GM19324 (cell line): ENCODE measurements at regions not wholly inside any gene's neighbourhood (a gene's known extent, or its start where the extent isn't known, plus 50 kb on each side); places are given as distances from the start of the nearest gene placed in this dataset.
"Not testable (repeated sequence)": the region's sequence is repeated elsewhere in the genome, so short reads cannot be mapped to it uniquely, and the experiment has no call there.

ENCODE experiments used
- ATAC-seq: cut with Tn5 transposase; IDR thresholded peaks from one replicate; pipeline ENCODE4 v1.9.1; 2021; ENCODE audit warnings: mild to moderate bottlenecking, moderate library complexity; ENCODE audit not compliant: unreplicated experiment, low FRiP score

DNA sequence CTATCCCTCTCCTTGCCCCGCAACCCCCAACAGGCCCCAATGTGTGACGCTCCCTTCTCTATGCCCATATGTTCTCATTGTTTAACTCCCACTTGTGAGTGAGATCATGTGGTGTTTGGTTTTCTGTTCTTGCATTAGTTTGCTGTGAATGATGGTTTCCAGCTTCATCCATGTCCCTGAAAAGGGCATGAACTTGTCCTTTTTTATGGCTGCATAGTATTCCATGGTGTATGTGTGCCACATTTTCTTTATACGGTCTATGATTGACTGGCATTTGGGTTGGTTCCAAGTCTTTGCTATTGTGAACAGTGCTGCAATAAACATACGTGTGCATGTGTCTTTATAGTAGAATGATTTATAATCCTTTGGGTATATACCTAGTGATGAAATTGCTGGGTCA lies 807.6 kb downstream of the ANKRD7 start:
- not testable (repeated sequence) for ATAC-seq

- ATAC-seq: no peak
Measured at GRCh38 chr7:119033641-119034040, 809.1 kb downstream of the ANKRD7 start.

- ATAC-seq: no peak
Measured at GRCh38 chr7:119037941-119038340, 813.4 kb downstream of the ANKRD7 start.

DNA sequence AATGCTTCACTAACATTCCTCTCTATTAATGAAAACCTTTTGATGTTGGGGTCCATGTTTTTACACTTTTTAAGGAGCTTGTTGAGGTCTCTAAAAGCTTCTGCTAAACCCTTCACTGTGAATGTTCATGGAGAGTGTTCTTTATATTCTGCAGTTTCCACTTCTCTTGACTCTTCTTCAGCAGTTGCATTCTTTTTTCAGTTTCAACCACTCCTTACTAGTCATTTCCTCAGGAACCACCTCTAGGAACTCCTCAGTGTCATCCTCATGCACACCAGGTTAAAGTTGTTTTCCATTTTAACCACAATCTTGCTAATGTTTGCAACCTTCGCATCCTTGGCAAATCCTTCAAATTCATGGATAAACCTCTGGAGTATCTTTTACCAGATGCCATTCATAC lies 821.6 kb downstream of the ANKRD7 start:
- no peak for ATAC-seq

- ATAC-seq: no peak
Measured at GRCh38 chr7:119065966-119066365, 841.5 kb downstream of the ANKRD7 start.

DNA sequence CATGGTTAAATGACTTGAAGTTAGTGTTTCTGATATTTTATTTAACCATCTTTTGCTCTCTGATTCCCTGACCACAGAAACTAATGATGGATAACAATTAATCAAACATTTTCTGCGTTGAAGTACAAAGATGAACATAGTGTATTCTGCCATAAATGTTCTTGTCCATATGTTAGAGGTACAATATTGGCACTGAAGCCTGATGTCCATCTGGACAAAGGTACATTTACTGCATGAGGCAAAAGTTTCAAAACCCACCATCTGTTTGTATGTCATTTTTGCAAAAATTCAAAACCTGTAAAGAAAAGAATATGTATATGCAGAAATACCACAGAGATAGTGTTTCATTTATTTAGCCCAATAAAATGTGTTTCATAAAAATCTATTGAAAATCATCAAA lies 861.5 kb downstream of the ANKRD7 start:
- no peak for ATAC-seq

DNA sequence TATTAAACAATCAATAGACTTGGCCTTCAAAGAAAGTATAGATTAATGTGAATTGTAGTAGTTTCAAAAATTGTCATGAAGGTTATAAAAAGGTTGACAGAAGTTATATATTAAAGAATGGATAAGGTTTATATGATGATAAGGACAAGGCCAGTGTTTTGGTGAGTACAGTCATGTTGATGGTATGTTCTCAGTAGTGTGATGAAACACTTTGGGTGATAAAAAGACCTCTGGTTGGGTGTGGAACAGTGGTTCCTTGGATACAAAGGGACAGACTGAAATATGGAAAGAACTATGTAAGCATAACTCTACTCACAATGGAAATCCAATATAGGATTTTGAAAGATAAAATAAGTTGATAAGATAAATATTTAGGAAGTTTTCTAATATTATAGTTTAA lies 866.3 kb downstream of the ANKRD7 start:
- ATAC-seq: no peak

GRCh38 chr7:119096683-119097082 lies 872.2 kb downstream of the ANKRD7 start:
- no peak for ATAC-seq

DNA sequence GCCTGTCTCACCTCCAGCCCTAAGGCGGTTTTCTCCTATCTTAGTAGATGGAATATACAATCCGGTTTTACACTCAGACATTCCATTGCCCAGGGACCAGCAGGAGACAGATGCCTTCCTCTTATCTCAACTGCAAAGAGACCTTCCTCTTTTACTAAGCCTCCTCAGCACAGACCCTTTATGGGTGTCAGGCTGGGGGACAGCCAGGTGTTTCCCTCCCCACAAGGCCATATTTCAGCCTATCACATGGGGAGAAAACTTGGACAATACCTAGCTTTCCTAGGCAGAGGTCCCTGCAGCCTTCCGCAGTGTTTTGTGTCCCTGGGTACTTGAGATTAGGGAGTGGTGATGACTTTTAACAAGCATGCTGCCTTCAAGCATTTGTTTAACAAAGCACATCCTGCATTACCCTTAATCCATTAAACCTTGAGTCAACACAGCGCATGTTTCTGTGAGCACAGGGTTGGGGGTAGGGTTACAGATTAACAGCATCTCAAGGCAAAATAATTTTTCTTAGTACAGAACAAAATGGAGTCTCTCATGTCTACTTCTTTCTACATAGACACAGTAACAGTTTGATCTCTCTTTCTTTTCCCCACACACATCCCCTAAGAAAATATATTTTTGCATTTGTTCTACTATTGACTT lies 876.2 kb downstream of the ANKRD7 start:
- not testable (repeated sequence) for ATAC-seq

GRCh38 chr7:119102291-119102690 lies 877.8 kb downstream of the ANKRD7 start:
- ATAC-seq: no peak

DNA sequence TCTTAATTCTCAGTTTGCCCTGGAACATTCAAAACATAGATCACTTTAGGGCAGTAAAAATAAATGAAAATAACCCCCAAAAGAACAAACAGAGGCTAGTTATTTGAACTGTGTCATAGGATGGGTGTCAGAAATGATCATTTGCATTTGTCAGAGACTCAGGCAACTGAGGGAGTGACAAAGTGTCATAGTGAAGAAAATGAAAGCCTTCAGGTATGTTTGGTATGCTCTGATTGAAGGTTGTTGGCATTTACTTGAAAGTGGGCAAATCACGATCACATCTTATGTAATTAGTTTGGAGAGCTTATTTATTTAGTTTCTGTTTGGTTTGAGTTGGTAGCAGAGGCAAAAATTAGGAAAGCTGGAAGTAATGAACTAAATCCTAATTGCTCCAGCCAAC lies 880.9 kb downstream of the ANKRD7 start:
- ATAC-seq: no peak

DNA sequence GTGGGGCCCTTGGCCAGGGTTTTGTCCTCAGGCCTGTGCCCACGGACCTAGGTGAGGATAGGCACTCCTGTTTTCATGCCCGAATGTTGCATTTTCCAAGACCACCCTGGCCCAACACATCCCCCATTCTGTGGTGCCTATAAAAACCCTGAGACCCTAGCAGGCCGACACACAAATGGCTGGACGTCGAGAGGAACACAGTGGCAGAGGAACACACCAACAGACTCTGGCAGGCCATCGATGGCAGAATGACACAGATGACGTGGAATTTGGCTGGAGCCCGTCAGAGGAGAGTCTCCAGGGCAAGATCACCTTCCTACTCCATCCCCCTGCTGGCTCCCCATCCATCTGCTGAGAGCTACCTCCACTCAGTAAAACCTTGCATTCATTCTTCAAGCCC lies 898.8 kb downstream of the ANKRD7 start:
- no peak for ATAC-seq

GRCh38 chr7:119127706-119128105 lies 903.2 kb downstream of the ANKRD7 start:
- ATAC-seq: no peak

- ATAC-seq: no peak
Measured at GRCh38 chr7:119132436-119132835, 907.9 kb downstream of the ANKRD7 start.

DNA sequence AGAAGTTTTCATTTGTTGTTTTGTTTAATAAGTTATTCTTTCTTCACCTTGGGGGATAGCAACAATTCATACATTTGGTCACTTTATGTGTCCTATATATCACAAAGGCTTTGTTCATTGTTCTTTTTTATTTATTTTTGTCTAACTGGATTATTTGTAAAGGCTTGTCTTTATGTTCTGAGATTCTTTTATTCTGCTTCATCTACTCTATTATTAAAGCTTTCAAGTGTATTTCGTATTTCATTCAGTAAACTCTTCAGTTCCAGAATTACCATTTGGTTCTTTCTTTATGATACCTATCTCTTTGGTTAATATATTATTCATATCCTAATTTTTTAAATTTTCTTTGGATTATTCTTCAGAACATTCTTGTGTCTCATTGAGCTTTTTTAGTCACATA lies 942.9 kb downstream of the ANKRD7 start:
- no peak for ATAC-seq

DNA sequence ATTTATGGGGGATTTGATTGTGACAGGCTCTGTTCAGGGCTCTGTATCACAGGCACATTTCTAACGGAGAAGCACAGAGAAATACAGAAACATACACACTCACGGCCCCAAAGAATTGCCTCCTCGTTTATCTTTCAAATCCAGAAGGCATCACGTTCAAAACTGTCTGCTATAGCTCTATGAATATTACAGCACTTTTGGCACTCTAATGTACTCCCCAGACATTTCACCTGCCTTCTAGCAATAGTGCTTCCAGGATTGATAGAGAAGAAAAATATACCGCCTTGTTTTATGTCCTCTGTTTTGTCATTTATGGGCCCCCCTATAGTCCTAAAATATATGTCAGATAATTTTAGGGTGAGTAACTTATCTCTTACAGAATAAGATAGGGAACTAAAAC lies 947.5 kb downstream of the ANKRD7 start:
- no peak for ATAC-seq

DNA sequence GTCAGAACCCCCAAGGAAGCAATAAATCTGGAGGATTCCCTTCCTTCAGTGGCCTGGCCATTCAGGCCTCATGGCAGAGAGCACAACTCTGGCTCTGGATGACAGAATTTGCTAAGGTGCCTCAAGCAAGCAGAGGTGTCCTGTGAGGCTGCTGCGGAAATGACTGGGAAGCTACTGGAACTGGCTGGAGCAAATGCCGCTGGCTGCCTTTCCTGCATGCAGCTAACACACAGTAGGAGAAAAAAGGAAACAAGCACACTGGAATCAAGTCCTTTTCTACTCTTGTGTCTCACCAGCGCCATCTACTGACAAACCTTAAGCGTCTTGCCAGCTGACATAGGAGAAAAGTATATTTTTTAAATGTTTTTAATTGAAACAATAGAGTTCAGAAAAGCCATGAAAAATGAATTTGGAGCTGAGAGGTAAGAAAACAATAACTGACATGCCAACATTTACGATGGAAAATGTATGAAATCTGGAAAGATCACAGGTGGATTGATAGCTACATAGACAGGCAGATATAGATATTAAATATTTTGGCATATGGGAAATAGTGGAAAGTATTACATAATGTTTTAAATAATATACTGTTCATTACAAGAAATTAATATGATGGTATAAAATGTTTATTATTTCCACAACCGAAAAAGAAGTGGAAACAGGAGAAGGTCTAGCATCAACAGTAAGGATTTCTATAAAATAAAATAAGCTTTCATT lies 951.6 kb downstream of the ANKRD7 start:
- ATAC-seq: peak; percentile 53

DNA sequence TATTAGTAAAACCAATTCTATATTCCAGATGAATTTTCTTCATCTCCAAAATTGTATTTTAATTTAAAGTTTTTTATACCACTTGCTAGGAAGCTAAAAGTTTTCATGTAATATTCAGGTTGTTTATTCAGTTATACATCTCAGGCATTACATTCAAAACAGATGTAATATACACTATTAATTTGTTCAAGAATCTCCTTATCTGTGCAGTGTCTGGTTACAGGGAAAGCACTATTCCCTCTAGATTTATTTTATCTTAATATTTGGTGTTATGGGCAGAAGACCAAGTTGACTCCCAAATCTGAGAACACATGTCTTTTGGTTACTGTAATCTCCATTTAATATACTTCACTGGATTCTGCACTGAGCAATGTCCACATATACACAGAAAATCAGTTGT lies 953.4 kb downstream of the ANKRD7 start:
- ATAC-seq: no peak

DNA sequence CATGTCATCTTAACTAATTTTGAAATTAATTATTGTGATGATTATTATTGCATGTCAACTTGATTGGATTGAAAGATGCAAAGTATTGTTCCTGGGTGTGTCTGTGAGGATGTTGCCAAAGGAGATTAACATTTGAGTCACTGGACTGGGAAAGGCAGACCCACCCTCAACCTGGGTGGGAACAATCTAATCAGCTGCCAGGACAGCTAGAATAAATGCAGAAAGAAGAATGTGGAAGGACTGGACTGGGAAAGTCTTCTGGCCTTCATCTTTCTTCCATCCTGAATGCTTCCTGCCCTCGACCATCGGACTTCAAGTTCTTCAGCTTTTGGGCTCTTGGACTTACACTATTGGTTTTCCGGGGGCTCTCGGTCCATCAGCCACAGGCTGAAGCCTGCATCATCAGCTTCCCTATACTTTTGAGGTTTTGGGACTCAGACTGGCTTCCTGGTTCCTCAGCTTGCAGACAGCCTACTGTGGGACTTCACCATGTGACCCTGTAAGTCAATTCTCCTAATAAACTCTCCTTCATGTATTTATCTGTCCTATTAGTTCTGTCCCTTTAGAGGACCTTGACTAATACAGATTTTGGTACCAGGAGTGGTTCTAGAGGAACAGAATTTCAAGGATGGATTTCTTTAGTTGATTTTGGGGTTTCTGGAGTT lies 959.8 kb downstream of the ANKRD7 start:
- no peak for ATAC-seq

- no peak for ATAC-seq
Measured at GRCh38 chr7:119196183-119196582, 971.7 kb downstream of the ANKRD7 start.

DNA sequence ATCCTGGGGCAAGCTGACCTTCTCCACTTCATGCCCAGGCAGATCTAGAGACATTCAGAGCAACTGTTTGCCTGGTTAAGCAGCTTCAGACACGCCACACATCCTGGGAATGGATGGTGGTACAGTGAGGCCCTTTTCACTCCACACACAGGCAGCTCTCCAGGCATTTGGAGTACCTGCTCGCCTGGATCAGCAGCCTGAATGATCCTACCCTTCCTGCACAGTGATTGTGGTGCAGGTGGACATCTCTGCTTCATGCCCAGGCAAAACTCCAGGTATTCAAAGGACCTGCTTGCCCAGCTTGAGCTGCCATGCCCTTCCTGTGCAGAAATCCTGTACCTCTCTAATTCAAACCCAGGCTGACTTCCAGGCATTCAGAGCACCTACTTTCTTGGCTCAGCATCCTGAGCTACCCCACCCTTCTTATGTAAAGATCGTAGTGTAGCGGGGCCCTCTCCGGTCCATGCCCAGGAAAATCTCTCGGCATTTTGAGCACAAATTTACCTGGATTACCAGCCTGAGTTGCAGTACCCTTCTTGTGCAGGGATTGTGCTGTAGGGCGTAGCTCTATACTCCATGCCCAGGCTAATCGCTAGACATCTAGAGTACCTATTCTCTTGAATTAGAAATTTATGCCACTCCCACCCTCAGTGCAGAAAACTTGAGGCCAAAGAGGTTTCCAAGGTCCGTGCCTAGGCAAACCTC lies 972.8 kb downstream of the ANKRD7 start:
- no peak for ATAC-seq
